GM18505 (cell line): ENCODE measurements at regions not wholly inside any gene's neighbourhood (a gene's known extent, or its start where the extent isn't known, plus 50 kb on each side); places are given as distances from the start of the nearest gene placed in this dataset.

Experiments used
- ATAC-seq: cut with Tn5 transposase; IDR thresholded peaks from one replicate; pipeline ENCODE4 v1.9.1; 2021; ENCODE audit not compliant: unreplicated experiment
- POLR2A ChIP-seq: IDR thresholded peaks from 4 replicates; pipeline ENCODE4 v1.6.1; 2011; ENCODE audit warnings: borderline replicate concordance; ENCODE audit not compliant: insufficient read depth, insufficient read length; ENCODE audit errors: extremely low read depth

DNA sequence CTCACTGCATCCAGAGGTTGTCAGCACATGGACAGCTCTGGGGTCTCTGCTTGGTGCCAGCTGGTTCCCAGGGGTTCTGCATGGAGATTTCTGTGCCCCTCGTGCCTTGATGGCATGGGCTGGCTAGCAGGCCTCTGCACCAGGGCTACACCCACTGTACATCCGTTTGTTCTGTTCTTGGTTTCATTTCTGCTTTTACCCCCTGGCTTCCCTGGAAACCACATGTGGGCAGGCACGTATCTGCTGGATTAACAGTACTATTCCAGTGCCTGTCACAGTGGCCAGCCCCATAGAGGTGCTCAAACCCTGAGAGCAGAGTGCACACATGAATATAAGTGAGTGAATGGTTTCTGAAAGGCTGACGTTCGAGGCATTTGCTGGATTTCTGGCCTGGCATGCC, 207.2 kb upstream of the GPR26 start:
- no peak for TF ChIP-seq POLR2A
- ATAC-seq = no peak

DNA sequence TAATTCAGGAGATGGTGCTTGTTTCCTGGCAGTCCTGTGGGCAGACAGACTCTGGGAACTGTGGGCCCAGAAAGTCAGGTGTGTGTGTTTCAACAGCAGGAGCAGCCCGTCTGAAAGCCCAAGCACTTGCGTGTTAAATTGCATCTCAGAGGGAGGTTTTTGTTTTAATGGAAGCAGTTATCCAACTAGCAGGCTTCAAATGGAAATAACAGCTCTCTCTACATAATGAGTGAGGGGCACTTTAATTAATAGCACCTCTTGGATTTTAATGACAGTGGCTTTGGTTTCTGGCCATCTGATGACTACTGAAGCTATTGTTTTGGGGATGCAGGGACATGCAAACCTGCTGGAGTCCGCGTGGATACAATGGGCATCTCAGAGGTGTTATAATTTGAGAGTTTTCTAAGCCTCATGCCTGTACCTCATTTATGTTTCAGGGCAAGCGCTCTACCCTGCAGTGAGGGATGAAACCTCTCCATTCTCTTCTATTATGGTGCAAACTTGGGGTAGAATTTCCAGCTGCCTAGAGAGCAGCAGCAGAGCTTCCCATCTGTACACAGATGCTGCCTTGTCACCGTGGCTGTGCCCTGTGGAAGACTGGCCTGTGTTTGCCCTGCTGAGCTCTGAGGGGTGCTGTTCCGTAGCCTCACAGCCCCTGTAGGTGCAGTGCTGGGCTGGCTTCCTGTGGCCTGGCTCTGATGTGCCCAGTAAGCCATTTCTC, 206.6 kb upstream of the GPR26 start:
- no peak for ATAC-seq
- TF ChIP-seq POLR2A = no peak

DNA sequence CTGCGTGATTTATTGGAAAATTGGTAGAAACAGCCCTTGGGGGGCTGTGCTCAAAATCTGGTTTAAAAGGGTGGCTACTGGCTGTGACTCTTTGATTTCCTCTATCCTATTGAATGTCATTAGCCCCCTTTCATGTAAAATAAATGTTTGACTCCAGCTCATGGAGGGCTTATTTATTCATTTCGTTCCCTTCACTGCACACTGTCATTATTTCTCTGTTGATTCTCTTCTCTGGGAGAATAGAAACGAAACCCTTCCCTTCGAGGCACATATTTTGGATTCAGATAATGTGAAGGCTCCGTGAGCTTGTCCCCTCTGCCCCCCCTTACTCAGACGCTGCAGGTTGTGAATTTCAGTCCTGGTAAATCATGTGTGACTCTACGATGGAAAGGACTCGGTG, 203.9 kb upstream of the GPR26 start:
- no peak for ATAC-seq
- no peak for TF ChIP-seq POLR2A

DNA sequence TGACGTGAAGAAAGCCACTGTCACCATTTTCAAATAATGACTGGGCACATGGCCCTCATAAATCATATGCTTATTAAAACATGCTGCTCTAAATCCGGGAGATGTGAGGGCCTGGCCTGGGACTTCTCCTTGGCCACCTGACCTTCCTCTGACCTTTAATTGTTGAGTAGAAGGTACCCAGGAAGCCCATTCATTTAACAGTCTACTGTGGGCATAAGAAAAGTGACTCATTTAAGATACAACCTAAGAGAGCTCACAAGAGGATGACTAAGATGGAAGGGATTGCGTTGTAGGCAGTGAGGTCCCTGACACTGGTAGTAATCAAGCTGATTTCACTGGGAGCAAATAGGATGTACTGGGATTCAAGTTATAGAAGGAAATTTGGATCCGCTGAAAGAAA, 203.4 kb upstream of the GPR26 start:
- ATAC-seq = no peak
- TF ChIP-seq POLR2A = no peak

DNA sequence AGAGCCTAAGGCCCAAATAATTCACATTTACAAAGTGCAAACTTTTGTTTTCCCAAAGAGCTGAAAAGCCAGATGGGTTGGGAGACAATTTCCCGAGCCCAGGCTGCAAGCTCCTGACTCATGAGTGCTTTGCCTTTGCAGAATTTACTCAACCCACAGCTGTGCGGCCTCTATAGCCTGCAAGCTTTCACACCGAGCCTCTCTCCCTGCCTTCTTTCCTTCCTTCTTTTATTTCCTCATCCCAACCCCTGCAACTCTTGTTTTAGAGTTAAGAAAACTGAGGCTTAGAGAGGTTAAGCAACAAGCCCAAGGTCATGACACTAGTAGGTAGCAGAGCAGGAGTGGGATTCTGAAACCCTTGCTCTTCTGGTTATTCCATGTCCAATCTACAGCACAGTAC, 203.0 kb upstream of the GPR26 start:
- no peak for TF ChIP-seq POLR2A
- ATAC-seq = no peak

DNA sequence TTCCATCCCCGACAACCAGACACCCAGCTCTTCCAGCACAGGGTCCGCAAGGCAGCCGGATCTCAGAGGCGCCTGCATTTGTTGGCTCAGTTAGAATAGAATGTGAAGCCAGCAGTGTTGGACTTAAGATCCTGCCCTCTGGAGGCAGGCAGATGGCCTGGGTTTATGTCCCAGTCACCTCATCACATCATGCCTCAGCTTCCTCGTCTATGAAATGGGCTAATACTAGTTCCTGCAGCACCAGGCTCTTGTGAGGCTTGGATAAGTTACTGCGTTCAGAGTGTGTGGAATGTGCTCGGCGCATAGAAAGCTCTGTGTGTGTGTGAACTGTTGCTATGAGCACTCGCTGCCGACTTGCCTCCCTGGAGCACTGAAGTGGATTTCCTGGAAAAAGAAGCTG, 202.5 kb upstream of the GPR26 start:
- no peak for TF ChIP-seq POLR2A

DNA sequence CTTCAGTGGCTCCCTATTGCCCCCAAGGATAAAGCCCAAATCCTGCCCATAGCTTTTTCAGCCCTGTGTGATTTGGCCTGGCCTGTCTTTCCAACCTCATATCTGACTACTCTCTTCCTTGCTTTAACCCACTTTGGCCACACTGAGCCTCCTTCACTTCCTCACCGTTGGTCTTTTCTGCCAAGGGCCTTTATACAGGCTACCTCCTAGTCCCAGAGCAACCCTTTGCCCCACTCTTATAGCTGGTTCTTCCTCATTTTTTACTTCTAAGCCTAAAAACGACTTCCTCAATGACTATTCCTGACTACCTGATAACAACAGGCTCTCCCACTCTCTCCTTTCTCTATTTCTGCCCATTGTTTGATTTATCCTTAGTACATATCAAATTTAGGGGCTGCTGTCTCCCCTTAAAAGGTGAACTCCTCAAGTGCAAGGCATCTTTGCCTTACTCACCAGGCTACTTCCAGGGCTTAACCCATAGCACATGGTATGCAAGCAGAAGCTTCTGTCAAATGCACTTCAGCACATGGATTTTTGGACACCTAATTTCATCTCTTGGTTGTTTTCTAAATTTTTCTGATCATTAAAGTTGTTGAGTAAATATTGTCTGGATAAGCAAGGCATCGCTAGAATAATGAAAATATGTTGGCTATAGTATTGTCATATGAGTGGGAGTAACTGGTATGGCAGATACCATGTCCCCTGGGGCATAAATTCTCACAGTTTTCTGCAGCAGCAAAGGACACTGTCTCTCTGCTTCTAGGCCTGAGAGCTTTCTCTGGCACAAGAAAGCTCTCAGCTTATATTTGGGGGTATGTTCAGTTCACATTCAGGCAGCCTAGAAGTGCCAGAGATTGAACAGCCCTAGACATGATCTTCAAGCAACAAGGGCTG, 201.5 kb upstream of the GPR26 start:
- no peak for ATAC-seq
- TF ChIP-seq POLR2A = no peak

More for the DNA sequence above, 202.5 kb upstream of the GPR26 start:
- ATAC-seq = no peak

DNA sequence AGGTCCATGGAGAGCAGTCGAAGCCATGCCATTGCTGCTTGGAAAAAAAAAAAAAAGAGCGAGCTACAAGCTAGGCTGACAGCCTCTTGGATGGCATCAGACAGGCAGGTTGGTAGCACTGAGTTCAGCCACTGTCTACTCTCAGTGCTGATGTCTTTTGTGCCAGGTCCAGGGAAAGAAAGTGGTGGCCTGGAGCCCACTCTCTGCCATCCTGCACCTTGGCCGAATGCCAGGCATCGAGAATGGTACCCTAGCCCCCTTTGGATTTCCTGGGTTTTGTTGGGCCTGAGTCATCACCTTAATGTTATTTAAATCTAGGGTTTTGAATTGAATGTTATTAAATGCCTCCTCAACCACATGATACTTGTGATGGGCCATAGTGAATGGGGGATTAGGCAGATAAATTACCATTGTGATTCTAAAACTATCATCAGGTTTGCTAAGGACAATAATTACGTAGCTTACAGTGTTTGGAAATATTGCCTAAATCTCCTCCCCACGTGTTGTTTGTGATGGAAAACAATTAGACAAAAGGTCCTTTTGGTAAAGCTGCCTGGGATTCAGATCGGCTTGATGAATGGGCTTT, 195.7 kb upstream of the GPR26 start:
- TF ChIP-seq POLR2A = no peak
- no peak for ATAC-seq

DNA sequence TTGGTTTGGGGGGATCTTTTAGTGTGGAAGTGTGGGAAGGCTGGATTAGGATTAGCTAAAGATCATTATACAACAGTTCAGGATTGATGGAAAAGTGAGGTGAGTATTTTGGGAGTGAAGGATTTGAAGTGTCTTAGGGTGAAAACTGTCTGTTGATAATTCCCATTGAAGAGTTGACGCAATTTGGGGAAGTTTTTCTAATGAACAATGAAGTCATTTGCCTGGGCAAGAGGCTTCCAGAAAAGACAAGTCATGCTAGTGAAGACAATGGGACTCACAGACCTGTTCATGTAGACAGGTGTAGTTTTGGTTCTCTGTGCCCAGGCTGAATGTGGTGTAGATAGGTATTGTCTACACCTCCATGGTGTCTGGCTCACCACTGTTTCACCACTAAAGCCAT, 194.3 kb upstream of the GPR26 start:
- TF ChIP-seq POLR2A = no peak

DNA sequence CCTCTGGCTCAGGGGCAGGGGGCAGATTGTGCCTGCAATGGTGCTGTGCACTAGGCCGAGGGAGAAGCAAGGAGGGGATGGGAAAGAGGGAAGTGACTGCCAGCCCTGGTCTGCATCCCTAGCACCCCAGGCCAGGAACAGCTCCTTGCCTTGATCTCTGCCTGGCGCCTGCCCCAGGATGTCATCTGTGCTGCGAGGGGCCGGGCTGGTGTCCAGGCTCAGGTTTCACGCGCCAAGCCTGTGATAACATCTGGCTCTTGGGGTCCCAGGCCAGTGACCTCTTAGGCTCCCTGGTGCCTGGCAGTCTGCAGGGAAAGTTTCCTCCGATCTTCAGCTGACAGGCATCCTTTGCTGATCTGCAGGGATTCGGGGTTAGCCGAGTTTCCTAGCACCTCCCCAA, 193.5 kb upstream of the GPR26 start:
- no peak for ATAC-seq

More for the DNA sequence above, 194.3 kb upstream of the GPR26 start:
- no peak for ATAC-seq

DNA sequence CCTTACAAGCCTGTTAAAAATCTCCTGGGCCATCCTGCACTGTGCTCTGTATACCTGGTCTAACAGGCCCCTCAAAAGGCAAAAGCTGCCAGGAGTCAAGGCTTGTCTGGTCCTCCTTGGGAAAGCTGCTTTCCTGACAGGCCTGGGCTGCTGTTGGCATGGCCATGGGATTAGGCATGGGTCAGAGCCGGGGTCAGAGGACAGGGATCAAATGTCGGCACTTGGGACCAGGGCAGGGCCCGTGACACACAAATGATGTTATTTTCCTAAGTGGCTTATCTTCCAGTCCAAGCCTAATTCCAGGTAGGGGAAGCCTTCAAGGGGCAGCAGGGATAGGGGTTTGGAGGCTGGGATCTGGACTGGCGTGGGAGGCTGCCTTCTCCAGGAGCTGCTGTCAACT, 191.5 kb upstream of the GPR26 start:
- TF ChIP-seq POLR2A = no peak
- no peak for ATAC-seq

More for the DNA sequence above, 193.5 kb upstream of the GPR26 start:
- no peak for TF ChIP-seq POLR2A

DNA sequence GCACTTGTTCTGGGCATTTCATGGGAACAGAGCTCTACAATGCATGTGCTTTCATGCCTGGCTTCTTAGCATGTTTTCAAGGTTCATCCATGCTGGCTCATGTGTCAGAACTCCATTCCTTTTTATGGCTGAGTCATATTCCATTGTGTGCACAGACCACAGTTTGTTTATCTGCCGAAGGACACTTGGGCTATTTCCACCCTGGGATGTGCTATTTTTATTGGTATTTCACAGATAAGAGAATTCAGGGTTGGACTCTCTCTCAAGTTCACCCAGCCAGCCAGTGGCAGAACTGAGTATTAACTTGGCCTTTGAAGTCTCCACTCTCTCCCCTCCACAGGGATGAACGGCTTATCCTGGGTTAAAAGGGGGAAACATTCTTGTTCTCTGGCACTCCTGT, 190.7 kb upstream of the GPR26 start:
- ATAC-seq = no peak

DNA sequence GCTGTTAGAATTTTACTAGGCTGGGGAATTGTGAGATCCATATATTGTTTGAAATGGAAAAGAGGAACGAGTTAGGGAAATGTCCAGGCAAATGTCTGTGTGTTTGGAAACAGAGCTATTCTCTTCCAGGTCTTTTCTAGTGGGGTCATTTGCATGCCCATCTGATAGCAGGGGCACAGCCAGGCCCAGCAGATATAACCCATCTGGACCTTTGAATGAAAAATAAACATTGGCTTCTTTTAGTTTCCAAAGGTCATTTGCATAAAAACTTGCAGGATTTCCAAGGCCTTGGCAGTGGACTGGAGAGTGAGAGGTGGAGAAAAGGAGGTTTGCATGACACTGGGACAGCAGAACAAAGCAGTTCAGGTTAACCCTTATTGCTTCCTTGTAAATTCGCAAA, 188.0 kb upstream of the GPR26 start:
- ATAC-seq = no peak

More for the DNA sequence above, 190.7 kb upstream of the GPR26 start:
- no peak for TF ChIP-seq POLR2A

More for the DNA sequence above, 188.0 kb upstream of the GPR26 start:
- no peak for TF ChIP-seq POLR2A
